ENCODE measurements at regions not wholly inside any gene's neighbourhood (a gene's known extent, or its start where the extent isn't known, plus 50 kb on each side); places are given as distances from the start of the nearest gene placed in this dataset.
"Not testable (repeated sequence)": the region's sequence is repeated elsewhere in the genome, so short reads cannot be mapped to it uniquely, and the experiment has no call there.

GRCh38 chr18:56003009-56003719 lies 415.2 kb upstream of the TCF4 start:
- DNase-seq = no peak

DNA sequence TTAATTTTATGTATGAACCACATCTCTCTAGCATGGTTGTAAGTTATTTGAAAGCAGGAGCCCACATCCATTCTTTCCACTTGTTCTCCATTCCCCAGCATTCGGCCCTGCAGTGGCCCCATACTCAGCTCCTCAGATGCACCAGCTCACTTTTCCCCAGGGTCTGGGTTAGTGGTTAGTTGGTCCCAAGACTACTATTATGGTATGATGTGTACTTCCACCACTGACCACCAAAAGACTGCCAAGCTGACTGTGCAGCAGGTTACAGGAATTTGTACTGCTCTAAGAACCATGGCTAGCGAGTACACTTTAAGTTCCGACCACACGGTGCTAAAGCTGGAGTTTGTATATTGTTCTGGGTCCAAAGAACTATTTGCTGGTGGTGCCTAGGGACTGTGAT lies 413.6 kb upstream of the TCF4 start:
- DNase-seq = peak; percentile 34

DNA sequence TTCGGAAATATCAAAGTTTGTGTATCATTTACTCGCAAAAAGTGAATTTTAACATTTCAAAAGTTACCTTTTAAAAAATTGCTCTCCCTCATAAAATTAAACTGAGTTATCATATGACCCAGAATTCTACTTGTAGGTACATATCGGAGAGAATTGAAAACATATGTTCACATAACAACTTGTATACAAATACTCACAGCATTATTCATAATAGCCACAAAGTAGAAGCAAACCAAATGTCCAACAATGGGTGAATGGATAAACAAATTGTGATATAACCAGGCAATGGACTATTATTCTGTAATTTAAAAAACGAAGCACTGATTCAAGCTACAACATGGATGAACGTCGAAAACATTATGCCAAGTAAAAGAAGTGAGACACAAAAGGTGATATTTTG lies 412.0 kb upstream of the TCF4 start:
- peak; percentile 30 for DNase-seq

DNA sequence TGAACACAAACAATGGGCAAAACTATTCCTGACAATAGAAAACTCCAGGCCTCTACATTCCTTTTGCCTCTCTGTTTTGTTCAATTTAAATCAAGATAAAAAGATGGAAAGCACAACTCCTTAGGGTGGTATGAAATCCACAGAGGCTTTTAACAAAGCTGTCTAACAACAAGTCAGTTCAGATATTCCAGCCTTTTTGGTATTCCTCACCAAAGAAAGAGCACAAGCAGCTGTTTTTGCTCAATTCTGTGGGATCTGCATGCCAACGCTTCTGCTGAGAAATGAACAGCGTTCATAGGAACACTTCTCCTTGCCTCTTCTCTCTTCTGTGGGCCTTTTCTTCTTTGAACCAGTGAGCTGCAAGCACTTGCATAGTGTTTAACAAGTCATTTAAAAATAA lies 411.6 kb upstream of the TCF4 start:
- peak; percentile 62 for DNase-seq

DNA sequence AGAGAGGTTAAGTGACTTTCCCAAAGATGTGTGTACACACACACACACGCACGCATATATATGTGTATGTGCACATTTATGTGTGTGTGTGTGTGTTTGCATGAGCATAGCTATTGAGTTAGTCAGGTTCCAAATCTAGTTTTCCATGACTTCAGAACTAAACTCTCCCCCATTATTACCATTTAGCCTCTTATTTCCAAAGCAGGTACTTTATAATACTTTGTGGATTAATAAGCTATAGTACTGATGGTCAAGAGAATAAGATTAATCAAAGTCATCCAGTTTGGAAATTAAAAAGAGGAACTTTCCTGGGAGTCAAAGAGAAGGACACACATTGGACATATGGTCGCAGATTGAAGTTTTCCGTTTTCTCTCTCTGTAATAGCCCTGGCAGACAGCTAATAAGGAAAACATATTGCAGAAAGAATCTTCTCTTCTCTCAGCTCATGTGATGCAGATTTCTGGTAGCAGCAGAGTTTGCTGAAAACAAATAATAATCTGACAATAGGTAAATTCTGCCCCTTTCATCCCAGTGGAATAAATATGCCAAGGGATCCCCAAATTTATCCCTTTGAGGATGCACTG lies 410.9 kb upstream of the TCF4 start:
- DNase-seq = peak; percentile 34

- peak; percentile 76 for DNase-seq
Measured at GRCh38 chr18:55998071-55998522, 410.1 kb upstream of the TCF4 start.

DNA sequence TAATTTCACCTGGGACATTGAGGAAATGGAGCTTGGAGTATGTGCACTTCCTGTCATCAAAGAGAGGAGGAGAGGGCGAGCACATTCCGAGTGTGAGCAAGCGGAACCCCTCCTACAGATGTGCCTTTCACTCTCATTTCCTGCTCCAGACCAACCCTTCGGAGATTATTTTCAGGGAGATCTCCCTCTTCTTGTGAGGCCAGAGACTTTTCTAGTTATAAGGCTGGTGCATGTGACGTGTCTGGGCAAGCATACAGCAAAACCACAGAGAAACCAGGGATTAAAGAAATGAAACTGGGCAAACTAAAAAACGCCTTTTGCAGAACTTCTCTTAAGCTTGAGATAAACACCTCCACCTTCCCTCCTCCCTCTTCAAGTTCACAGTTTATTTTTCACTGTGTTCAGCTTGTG lies 409.2 kb upstream of the TCF4 start:
- peak; percentile 39 for DNase-seq

DNA sequence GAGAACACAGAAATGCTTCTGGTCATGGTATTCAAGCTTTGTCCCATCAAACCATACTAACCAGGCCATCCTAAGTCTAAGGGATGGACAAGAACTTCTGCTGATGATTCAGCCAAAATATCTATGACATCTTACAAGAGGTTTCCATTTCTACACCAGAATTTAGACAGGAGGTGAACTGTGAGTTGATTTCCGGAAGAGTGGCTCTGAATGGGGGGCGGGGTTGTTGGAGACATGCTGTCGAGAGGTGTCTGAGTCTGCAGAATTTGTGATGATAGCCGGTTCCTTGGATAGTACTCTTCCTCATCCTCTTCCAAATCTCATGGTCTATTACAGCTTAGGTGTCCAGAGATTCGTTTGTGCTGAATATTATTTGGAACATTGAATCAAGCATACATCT lies 408.7 kb upstream of the TCF4 start:
- no peak for DNase-seq

GRCh38 chr18:55990186-55990585 lies 402.2 kb upstream of the TCF4 start:
- DNase-seq = no peak

GRCh38 chr18:55988537-55988936 lies 400.5 kb upstream of the TCF4 start:
- no peak for DNase-seq

GRCh38 chr18:55983433-55983832 lies 395.4 kb upstream of the TCF4 start:
- peak; percentile 77 for DNase-seq

GRCh38 chr18:55982992-55983391 lies 395.0 kb upstream of the TCF4 start:
- peak; percentile 73 for DNase-seq

DNA sequence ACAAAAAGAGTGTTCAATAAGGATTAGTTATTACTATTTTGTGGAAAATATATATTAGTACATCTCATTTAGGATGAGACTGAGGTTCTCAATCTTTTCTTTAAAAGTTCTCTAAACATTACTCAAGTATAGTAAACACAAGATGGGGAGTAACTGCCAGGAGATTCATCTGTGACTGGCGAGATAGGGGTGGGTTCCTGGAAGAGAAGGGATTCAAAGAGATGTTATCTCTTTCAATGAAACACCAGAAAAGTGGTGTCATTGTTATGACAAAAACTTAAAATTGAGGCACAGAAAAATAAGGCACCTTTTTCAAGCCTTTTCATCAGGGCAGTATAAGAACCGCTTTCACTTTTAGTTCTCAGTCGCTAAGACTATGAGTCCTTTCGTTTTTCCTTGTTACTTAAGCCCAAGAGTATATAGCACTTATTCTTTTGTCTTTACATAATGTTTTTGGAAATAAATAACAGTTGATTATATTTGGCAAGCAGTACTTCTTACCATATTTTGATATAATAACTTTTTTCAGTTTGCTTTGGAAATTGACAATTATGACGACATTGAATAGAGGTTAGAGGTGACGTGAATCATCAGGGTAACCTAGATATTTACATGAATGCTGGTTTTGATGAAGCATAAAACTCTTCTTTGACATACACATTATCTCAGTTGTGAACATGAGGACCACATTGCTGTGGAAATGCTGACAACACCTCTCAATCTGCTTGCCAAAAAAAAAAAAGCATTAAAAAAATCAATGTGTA lies 393.9 kb upstream of the TCF4 start:
- DNase-seq = no peak

GRCh38 chr18:55974521-55974920 lies 386.5 kb upstream of the TCF4 start:
- no peak for DNase-seq

DNA sequence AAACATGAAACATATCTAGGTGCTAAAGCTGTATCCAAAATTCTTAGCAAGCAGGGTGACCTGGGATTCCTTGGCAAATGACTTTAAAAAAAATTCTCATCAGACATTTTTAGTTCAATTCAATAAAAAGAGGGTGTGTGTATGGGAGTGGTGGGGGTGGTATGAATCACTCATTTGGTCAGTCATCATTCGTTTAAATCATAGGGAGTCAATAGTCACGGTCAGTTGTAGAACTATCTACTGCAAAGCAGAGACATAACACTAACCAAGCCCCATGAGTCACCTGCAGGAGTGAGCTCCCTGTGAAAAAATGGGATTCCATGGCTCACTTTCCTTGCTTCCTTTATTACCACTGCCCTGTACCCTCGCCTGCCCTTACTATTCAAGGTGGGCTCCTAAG lies 380.6 kb upstream of the TCF4 start:
- DNase-seq = peak; percentile 44

GRCh38 chr18:55967019-55967418 lies 379.0 kb upstream of the TCF4 start:
- DNase-seq = no peak

GRCh38 chr18:55964171-55964570 lies 376.2 kb upstream of the TCF4 start:
- DNase-seq = no peak

GRCh38 chr18:55953326-55953725 lies 365.3 kb upstream of the TCF4 start:
- DNase-seq = no peak

GRCh38 chr18:55951738-55952137 lies 363.7 kb upstream of the TCF4 start:
- DNase-seq = not testable (repeated sequence)

DNA sequence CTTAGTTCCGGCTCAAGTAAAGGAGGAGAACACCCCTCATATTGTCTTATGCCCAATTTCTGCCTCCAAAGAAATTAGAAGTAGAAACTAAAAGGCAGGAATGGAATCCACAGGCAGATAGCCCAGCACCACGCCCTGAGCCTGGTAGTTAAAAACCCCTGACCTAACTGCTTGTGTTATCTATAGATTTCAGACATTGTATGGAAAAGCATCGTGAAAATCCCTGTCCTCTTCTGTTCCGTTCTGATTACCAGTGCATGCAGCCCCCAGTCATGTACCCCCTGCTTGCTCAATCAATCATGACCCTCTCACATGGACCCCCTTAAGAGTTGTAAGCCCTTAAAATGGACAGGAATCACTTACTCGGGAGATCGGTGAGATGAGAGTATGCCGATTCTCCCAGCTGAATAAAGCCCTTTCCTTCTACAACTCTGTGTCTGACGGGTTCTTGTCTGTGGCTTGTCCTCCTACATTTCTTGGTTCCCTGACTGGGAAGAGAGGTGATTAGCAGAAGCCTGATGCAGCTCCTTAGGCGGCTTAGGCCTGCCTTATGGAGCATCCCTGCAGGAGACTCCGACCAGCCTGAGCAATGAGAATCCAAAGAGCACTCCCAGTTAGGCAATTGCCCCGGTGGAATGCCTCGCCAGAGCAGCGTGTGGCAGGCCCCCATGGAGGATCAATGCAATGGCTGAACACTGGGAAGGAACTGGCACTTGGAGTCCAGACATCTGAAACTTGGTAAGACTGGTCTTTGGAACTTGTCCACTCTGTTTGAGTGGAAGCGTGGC lies 362.6 kb upstream of the TCF4 start:
- DNase-seq = no peak

DNA sequence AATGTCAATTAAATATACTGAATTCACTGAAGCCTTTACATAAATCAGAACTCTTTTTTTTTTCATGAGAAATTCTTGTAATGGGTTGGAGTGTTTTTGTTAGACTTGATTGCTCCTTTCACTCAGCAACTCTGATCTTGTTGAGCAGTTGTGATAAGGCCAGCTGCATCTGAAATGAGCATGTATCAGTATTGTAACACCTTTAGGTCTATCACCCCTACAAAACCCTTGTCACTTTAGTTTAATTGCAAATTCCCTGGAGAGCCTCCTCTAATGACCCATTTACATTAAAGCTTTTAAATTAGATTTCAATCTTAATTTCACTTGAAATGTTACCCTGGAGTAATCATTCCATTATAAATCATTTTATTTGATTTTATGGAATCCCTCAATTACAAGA lies 346.8 kb upstream of the TCF4 start:
- DNase-seq = no peak

- DNase-seq = no peak
Measured at GRCh38 chr18:55932675-55933074, 344.7 kb upstream of the TCF4 start.

- DNase-seq = peak; percentile 93
Measured at GRCh38 chr18:55927831-55928230, 339.8 kb upstream of the TCF4 start.
